Ureter (tissue), 1 donor: ENCODE measurements at regions not wholly inside any gene's neighbourhood (a gene's known extent, or its start where the extent isn't known, plus 50 kb on each side); places are given as distances from the start of the nearest gene placed in this dataset.
"Not testable (repeated sequence)": the region's sequence is repeated elsewhere in the genome, so short reads cannot be mapped to it uniquely, and the experiment has no call there.

ENCODE experiments used
- DNase-seq: peaks from one replicate; pipeline ENCODE4 v3.0.0-alpha.2; 2020; ENCODE audit warnings: low spot score
- donor health status: DM: yes; HTN: yes; CAD: no.

DNA sequence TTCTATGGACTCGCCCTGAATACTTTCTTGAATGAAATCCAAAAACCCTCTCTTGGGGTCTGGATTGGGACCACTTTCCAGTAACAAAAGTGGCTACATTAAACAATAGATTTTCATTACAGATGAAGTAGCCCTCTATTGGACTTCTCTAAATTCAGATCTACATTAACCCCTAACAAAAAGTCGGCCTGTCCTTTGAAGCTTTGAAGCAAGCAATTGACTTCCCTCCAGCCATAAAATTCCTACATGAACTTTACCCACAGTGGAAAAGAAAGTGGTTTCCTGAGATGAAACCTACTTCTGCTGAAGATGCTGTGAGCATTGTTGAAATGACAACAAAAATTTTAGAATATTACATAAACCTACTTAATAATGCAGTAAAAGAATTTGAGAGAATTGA is 967.1 kb upstream of the ROBO1 start:
- no peak for DNase-seq

DNA sequence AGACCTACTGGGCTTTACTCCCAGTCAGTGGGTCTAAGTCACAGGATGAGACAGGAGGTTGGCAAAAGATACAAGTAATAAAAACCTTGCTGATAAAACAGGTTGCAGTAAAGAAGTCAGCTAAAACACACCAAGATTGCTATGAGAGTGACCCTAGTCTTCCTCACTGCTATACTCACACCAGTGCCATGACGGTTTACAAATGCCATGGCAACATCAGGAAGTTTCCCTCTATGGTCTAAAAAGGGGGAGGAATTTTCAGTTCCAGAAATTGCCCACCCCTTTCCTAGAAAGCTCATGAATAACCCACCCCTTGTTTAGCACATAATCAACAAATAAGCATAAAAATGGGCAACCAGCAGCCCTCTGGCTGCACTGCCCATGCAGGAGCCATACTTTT is 966.7 kb upstream of the ROBO1 start:
- DNase-seq, result no peak

DNA sequence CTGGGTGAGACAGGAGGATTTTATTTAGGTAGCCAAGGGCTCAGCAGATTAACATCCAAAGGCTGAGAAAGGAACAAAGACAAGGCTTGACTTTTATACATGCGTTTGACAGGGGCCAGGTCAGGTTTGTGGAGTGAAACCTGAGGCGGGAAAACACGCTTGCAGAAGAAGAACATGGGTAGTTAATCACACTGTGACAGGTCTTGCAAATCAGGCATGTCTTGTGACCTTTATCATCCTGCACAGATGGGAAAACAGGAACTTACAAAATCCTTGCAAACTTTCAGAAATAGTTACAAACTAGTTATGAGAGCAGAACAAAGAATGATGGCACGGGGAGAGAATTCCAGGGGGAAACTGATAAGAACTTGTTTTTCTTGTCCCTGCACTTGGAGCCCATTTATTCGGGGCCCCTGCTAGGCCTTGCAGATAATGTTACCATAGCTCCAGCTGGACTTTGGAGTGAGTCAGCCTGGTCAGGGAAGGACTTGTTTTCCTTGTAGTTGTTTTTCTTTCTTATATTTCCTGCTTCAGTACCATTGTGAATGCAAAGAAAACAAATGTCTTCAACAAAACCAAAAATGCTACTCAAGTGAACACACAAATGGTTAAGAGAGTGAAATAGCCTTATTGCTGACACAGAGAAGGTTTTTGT is 965.9 kb upstream of the ROBO1 start:
- peak; percentile 68 for DNase-seq

DNA sequence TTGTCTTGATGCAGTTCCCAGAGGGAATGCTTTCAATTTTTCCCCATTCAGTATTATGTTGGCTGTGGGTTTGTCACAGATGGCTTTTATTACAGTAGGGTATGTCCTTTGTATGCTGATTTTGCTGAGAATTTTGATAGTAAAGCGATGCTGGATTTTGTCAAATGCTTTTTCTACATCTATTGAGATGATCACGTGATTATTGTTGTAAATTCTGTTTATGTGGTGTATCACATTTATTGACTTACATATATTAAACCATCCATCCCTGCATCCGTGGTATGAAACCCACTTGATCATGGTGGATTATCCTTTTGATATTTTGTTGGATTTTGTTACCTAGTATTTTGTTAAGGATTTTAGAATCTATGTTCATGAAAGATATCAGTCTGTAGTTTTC is 959.8 kb upstream of the ROBO1 start:
- DNase-seq, result not testable (repeated sequence)

DNA sequence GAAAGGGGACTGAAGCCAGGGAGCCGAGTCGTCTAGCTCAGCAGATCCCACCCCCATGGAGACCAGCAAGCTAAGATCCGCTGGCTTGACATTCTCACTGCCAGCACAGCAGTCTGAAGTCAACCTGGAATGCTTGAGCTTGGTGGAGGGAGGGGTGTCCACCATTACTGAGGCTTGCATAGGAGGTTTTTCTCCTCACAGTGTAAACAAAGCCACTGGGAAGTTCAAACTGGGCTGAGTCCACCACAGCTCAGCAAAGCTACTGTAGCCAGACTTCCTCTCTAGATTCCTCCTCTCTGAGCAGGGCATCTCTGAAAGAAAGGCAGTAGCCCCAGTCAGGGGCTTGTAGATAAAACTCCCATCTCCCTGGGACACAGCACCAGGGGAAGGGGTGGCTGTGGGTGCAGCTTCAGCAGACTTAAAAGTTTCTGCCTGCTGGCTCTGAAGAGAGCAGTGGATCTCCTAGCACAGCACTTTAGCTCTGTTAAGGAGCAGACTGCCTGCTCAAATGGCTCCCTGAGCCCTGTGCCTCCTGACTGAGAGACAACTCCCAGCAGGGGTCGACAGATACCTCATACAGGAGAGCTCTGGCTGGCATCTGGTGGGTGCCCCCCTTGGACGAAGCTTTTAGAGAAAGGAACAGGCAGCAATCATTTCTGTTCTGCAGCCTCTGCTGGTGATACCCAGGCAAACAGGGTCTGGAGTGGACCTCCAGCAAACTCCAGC is 942.0 kb upstream of the ROBO1 start:
- DNase-seq, result not testable (repeated sequence)

DNA sequence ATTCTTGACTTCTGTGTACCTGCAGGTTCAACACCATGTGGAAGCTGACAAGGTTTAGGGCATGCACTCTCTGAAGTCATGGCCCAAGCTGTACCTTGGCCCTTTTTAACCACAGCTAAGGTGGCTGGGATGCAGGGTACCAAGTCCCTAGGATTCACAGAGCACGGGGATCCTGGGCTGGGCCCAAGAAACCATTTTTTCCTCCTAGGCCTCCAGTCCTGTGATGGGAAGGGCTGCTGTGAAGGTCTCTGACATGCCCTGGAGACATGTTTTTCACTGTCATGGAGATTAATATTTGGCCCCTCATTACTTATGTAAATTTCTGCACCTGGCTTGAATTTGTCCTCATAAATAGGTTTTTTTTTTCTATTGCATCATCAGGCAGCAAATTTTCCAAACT is 937.5 kb upstream of the ROBO1 start:
- DNase-seq, result no peak

DNA sequence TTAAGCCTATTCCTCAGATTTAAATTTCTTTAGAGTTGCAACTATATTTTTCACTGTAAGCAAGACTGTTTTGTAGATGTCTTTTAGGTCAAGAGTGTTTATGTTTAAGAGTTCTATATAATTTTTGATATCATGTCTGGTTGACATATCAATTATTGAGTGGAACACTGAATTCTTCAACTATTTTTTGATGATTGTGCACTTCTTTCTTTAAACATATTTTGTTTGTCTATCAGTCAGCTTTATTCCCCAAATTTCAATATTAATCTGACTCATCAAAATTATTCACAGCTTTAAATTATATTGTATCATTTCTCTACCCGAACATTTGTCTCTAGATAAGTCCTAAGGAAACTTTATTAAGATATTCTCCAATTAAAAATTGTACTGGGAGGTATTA is 933.6 kb upstream of the ROBO1 start:
- no peak for DNase-seq

DNA sequence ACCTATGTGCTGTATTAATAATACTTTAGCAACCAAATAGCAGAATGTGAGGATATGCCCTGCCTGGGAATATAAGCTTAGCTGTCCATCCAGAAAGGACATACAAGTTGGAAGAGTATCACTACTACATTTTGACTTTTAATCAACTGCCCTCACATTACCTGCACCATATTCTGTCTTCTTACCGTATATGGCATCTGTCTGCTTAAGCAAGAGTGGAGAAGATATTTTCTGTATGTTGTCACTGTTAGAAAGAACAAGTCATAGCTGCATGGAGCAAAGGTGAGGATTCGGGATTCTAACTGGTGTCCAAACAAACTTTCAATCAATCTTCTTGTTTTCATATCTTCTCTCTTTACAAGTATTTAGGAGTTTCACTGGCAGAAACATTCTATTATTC is 929.5 kb upstream of the ROBO1 start:
- no peak for DNase-seq

DNA sequence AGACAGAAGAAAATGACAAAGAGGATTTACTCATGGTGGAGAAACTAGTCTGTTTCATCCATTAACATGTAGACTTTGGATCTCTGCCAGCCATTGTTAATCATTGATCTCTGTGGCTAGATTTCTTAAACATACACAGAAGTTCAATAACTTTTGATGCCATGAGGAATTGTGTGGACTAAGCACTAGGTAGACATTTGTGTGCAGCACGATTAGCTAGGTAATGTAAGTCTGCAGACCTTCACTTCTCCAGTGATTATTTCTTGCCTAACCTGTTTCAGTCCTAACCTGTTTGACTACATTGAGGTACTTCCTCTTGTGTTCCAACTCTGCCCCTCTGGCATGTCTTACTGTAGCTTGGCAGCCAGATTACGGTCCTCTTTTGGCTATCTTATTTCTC is 928.5 kb upstream of the ROBO1 start:
- peak; percentile 54 for DNase-seq

DNA sequence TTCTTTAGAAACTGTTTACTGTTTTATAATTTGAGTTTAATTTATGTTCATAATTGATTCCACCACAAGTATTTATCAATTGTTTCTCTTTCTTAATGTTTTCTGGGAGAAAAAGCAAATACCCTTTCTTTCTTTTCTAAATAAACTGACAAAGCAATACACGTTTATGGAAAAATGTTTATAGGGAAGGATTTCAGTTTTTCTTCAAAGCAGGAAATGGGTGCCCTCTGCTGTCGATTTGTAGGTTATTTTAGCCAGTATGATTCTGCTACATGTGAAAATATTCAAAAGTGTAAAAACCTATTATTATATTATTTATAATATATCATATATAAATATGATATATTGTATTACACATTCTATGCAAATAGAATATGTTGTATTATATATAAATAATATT is 921.0 kb upstream of the ROBO1 start:
- DNase-seq, result no peak

DNA sequence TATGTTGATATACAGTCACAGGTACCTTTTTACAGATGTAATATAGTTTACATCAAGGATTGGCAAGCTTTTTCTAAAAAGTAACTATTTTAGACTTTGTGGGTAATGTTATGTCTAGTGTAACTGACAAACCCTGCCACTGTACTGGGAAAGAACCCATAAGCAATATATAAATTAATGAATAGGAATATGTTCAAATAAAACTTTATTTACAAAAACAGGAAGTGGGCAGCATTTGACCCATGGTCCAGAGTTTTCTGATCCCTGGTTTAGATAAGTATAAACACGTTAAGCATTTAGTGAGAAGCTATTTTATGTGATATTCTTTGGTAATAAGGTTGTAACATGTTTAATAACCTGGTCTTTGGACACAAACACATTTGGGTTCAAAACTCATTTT is 915.2 kb upstream of the ROBO1 start:
- DNase-seq, result no peak

DNA sequence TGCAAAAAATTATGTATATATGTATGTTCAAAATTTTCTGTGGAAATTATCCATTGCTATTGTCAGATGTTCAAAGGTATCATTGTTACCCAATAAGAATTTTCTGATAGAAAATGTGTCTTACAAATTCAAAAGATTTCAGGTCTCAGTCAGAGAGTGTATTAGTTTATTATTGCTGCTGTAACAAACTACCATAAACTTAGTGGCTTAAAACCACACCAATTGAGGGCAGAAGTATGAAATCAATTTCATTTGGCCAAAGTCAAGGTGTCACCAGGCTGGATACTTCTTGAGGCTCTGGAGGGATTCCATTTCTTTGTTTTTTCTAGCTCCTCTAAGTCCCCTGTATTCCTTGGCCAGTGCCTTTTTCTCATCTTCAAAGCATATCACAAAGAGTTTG is 914.4 kb upstream of the ROBO1 start:
- DNase-seq, result no peak

DNA sequence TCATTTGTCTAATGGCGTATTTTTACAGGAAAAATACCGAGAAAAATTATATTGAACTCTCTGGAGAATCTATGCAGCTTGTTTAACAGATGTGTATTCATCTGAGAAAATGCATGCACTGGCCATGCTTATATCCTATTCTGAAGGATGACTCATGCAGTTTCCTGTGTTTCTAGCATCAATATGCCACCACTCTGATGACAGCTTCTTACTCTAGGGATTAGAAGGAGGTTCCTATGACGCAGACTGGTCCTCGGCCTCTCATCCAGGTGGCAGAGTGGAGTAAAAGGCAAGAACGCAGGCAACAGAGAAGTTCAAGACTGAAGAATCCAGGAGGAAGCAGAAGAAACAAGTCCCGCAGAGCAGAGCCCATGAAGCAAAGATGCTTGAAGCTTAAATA is 910.0 kb upstream of the ROBO1 start:
- DNase-seq, result no peak

DNA sequence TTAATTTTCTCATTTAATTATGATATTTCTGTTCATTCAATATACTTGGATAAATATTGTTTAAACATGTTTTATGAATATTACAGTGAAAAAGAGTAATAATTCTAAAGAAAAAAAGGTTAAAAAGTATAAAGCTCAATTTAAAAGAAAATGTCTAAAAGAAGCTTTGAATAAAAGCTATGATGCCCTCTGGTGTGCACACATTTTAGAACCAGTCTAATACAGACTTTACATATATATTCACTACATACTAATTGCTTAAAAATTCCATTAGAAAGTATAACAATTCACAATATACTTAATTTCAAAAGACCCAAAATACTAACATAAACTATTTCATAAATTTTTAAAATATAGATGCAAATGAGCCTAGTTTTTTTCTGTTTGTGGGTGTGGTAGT is 909.1 kb upstream of the ROBO1 start:
- DNase-seq, result no peak

DNA sequence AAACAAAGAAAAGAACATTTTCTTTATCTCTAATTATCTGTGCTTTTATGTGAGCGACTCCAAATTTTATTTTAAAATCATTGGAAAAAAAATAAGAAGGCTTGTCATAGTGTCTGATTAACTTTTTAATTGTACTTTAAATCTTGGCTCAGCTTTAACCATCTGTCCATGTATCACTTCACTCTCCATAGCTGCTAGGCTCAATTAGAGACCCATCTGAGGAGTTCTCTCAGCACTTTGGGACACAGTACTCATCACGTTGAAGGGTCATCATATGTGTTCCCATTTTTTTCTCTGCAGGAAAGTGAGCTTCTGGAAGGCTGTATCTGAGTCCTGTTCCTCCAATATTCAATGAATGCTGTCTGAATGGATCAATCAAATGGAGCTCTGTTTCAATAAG is 908.5 kb upstream of the ROBO1 start:
- DNase-seq, result no peak

DNA sequence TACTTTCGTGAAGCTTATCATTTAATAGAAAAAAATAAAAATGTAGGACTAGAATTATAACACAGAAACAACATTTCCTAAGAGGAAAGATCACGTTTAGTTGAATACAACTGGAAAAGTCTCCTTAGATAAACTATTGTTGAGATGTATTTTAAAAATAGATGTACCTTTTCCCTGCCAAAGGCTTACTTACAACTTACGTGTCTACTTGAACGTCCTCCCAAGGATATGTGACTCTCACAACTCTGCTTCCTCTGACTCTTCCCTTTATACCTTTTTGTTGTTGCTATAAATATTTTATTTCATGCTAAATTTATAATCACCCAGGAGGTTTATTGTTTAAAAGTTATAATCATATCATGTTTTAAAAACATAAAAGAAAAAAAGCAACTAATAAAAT is 908.0 kb upstream of the ROBO1 start:
- DNase-seq, result no peak

DNA sequence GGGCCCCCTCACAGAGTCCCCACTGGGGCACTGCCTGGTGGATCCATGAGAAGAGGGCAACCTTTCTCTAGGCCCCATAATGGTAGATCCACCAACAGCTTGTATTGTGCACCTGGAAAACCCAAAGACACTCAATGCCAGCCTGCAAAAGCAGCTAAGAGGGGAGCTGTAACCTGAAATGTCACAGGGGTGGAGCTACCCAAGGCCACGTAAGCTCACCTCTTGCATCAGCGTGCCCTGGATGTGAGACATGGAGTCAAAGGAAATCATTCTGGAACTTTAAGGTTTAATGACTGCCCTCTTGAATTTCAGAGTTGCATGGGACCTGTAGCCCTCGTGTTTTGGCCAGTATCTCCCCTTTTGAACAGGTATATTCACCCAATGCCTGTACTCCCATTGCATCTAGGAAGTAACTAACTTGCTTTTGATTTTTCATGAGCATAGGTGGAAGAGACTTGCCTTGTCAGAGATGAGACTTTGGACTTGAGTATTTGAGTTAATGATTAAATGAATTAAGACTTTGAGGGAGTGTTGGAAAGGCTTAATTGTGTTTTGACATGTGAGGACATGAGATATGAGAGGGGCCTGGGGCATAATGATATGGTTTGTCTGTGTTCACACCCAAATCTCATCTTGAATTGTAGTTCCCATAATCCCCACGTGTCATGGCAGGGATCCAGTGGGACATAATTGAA is 900.9 kb upstream of the ROBO1 start:
- DNase-seq, result no peak

DNA sequence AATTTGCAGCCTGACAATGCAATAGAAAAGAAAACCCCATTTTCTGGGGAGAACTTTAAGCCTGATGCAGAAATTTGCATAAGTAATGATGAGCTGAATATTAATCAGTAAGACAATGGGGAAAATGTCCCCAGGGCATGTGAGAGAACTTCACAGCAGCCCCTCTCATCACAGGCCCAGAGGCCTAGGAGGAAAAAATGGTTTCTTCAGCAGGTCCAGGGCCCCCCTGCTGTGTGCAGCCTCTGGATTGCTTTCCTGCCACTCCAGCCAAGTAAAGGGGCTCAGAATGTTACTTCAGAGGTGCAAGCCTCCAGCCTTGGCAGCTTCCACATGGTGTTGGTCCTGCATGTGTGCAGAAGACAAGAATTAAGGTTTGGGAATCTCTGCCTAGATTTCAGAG is 900.3 kb upstream of the ROBO1 start:
- no peak for DNase-seq

DNA sequence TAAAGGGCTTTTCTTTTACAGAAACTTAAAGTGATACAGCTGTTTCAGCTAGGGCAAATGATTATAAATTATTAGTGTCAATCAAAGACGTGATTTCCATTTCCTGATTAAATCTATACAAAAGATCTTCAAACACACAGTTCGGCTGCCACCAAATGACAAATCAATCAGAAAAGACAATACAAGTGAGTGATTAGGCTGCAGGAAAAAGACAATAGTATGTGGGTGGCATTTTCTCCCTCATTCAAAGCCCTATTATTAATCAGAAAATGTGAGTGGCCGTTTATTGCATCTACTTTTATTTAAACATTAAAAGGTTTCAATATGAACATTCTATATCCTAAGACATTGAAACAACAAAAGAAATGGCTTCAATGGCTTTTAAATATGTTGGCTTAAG is 895.6 kb upstream of the ROBO1 start:
- DNase-seq, result no peak

DNA sequence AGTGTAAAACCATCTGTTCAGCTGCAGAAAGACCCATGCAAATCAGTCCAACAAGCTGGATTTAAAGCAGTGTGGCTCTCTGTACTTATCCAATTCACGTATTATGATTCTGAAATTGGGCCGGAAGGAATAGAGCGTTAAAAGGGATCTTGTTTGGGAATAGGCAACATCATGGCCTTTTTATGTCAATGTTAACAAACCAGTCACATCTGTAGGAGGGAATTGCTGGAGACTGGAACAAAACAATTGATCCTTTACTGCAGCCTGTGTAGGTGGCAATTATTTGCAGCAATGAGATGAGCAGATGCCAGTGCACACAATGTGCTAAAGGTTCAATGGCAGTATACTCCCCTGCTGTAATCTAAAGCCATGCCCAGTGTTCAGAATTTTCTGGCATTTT is 887.4 kb upstream of the ROBO1 start:
- DNase-seq, result no peak

DNA sequence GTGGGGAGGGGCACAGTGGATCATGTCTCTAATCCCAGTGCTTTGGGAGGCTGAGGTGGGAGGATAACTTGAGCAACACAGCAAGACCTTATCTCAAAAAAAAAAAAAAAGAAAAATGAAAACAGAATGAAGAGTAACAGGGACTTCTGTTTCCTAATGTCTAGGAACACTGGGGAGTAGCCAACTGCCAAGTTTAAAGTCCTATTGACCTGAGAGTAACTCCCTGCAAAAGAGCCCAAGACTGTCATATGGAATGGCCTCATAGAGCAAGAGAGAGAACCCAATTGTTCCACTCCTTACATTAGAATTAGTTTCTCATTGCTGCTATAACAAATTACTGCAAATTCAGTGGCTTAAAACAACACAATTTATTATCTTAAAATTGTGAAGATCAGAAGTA is 881.4 kb upstream of the ROBO1 start:
- DNase-seq, result no peak

DNA sequence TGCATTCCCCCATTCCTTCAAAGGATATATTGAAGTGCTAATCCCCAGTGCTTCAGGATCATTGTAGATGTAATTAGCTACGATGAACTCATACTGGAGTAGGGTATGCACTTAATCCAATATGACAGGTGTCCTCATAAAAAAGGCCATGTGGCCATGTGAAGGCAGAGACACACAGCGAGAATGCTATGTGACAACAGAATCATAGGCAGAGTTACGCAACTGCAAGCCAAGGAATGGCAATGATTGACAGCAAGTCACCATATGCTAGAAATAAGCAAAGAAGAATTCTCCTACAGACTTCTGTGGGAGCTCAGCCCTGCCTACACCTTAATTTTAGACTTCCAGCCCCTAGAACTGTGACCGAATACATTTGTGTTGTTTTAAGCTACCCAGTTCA is 875.6 kb upstream of the ROBO1 start:
- no peak for DNase-seq
